ENCODE measurements at regions not wholly inside any gene's neighbourhood (a gene's known extent, or its start where the extent isn't known, plus 50 kb on each side); places are given as distances from the start of the nearest gene placed in this dataset.
A peak's percentile ranks its signal among the peaks of the same experiment; 100 is the strongest.
"Not testable (repeated sequence)": the region's sequence is repeated elsewhere in the genome, so short reads cannot be mapped to it uniquely, and the experiment has no call there.

DNA sequence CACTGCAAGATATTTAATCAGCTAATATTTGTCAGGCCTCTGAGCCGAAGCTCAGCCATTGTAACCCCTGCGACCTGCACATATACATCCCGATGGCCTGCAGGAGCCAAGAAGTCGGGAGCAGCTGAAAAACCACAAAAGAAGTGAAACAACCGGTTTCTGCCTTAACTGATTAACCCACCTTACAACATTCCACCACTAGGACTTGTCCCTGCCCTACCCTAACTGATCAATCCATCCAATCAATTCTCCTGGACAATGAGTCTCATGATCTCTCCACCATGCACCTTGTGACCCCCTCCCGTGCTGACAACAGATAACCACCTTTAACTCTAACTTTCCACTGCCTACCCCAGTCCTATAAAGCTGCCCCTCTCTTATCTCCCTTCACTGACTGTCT is 945.4 kb upstream of the GYPC start:
- no peak for DNase-seq (ENCODE audit: low spot score)

DNA sequence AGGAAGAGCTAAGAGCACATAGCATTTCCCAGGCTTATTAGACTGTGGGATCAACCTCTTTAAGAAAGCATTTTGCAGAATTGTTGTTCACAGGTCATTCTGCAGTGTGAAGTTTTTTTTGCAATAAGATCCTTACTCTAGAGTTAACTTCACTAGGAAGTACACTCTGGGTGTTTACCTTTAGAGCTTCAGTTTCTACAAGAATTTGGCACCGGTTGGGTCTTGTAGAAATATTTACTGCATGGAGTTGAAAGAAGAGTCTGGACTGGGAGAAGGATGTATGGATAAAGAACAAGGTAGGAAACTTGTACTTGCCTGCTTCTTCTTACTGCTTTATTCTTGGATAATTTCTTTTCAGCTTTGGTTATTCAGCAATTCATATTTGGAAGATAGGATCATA is 944.9 kb upstream of the GYPC start:
- DNase-seq (ENCODE audit: low spot score) = no peak

DNA sequence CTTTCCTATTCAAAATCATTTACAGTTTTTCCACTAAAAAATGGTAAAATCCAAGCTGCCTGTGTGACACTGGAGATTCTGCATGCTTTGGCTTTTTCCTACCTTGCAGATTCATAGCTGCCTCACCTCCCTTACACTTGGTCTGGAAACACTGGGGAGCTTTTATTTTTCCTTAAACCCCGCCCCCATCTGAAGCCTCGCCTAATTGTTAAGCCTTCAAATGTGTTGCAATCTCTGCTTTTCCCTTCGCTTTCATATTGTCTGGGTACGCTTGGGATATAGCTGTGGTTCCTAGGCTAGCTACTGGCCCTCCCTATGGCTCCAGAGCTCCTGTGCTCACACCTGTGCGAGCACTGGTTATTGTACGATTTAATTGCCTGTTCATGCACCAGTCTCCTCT is 942.4 kb upstream of the GYPC start:
- DNase-seq (ENCODE audit: low spot score) = no peak

DNA sequence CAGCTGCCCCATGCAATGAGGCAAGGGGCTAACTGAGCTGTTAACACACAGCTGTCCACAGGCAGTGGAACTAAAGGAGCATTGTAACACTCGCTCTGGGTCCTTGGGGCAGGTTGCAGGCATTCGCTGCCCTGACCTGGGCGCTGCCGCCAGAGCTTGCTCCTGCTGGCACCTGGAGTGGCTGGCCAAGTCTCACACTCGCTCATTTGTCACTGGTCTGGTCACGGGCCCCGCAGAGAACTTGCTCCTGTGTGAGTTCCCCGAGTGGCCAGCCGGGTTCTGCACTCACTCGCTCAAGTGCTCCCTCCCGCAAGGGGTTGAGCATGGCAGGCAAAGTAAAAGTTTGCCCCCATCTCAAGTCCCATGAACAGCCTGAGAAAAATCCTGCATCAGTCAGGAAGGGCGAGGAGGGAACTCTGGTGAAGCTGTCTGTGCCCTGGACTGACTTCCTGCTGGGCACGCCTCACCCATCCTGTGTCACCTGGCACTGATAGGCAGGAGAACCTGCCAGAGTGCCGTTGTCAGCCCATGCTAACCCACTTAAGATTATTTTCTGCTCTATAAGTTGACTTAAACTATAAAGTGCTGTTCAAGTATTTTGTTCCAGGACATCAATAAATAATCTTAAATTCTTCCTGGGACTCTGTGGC is 934.8 kb upstream of the GYPC start:
- DNase-seq (ENCODE audit: low spot score) = no peak

DNA sequence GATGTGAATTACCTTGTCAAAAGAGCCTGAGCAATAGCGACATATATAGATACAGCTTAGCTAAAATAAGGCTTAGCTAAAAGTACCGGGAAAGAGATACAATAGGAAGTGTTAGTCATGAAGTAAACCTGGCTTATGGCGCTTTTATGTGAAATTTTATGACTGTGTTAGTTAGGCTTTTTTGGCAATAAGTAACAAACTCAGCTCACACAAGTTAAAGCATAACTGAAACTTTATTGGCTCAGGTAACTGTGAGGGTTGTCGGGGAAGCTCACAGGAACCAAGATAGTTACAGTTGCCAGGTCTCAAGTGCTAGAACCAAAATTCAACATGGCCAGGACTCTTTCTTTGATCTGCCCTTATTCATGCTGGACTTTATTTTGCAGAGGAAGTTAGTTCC is 925.0 kb upstream of the GYPC start:
- DNase-seq (ENCODE audit: low spot score) = no peak

DNA sequence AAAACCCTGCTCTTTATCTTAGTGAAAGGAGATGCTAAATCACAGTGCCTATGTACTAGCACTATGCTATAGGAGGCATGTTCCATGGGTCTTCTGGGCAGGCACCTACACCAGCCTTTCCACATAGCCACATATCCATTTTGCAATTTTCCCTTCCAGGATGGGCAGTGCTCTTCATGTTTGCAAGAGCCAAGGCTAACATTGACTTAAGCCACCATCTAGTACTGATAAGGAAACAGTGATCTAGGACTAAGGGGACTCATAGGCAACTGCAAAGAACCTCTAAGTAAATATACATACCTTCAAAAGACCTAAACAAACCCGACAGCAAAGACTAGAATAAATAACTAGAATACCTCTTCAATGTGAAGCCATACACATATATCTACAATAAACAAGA is 919.7 kb upstream of the GYPC start:
- DNase-seq (ENCODE audit: low spot score) = no peak

DNA sequence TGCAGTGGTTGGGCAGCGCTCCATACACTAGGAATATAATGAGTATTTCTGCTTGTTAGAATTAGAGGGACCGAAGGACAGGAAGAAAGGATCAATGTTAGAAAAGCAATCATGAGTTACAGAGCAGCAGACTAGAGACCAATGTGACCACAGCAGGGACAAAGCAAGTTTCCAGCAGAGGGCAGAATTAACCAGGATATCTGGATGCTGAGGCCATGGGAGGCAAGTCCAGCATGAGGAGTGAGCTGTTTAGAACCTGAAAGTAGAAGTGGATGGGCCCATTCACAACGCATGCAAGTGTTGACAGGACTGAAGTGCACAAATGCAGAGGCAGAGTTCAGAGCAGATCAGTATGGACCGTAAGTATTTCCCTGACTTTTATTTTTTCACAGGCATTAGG is 910.4 kb upstream of the GYPC start:
- peak; percentile 84 for DNase-seq (ENCODE audit: low spot score)

DNA sequence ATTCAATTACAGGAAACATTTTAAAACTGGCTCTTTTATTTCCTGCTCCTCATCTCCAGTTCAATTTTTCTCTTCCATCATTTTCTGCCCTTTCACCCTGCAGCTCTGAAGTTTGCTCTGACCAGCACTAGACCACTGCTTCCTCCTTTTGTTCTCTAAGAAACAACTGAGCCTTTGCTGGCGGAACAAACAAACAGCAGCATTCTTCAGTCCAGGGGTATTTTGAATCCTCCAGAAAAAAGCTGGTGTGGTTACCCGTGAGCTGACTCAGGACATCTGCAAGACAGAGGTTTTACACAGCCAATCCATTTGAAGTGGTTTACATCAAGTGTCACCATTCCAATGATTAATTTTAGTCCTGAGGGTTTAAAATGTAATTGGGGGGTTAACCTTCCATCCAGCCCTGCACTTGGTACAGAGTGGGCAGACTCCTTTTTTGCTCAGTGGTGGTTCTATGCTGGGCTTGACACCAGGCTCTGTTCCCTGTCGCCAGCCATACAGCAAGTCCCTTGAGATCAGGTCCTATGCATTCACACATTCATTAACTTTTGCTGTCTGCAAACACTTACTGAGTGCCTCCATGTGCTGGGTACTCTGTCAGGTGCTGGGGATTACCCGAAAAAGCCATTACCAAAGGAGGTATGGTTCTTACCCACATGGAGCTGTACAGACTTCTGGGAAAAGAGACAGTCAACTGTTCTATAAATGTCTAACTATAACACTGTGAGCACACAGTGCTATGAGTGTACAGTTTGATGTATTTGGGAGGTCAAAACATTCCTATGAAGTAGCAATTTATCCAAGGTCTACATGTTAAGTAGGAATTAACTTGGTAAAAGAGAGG is 909.4 kb upstream of the GYPC start:
- no peak for DNase-seq (ENCODE audit: low spot score)

DNA sequence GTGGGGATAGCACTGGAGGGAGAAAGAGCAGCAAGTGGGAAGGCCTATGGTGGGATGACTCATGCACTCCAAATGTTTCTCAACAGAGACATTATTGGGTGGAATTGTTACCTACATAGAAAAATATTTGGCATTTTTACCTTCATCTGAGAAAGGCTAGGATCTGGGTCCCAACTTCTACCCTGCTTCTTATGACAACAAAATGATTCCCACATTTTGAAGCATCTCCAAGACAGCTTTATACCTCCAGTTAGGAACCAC is 908.9 kb upstream of the GYPC start:
- no peak for DNase-seq (ENCODE audit: low spot score)

DNA sequence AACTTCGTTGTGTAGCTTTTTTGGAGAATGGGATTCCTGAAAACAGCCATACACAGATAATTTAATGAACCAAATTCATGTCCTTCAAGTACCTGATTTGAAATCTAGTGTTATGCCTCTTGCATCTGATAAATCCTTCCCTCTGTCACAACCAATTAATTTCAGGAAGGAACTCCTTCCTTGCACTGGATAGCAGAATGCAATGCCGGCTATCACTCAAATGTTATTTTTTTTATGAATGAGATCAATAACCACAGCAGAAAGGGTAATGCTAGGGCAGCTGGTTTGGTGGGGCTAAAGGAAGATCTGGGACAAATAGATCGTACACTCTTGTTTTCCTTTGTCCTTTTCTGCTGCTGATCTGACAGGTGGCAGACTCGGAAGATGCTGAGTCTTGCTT is 899.5 kb upstream of the GYPC start:
- no peak for DNase-seq (ENCODE audit: low spot score)

DNA sequence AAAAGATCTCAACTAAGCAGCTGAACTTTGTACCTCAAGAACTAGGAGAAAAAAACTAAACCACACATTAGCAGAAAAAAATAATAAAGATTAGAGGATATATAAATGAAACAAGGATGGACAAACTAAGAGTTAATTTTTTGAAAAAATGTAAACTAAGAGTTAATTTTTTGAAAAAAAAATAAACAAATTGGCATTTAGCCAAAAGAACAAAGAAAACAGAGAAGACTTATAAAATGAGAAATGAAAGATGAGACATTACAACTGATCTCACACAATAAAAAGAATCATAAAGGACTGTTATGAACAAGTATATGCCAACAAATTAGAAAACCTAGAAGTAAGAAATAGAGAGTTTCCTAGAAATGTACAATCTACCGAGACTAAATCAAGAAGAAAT is 859.2 kb upstream of the GYPC start:
- DNase-seq (ENCODE audit: low spot score) = no peak

DNA sequence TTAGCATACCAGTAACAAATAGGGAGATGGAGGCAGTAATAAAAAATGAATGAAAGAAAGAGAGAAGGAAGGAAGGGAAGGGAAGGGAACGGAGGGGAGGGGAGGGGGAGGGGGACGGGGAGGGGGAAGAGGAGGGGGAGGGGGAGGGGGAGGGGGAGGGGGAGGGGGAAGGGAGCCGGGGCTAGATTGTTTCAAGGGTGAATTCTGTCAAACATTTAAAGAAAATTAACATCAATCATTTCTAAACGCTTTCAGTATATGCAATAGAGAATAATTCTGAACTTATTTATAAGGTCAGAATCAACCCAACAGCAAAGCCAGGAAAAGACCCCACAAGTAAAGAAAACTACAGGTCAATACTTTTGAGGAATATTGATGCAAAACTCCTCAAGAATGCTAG is 858.8 kb upstream of the GYPC start:
- no peak for DNase-seq (ENCODE audit: low spot score)

DNA sequence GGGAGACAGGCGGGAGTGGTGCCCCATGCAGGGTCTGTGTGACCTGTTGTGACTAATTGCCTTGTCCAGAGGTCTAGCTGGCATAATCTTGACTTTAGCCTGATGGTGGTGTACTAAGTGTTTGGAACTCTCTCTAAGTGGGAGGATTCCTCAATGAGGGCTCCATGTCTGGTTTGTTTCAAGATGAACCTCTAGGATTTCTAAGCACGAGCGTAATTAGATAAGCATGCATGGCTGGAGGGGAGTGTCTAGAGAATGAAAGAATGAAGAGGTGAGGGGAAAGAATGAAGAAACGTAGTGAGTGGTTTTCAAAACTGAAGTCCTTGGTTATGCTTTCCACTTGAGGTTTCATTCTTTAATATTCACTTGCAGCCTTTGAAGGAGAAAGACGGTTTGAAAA is 833.2 kb upstream of the GYPC start:
- no peak for DNase-seq (ENCODE audit: low spot score)

DNA sequence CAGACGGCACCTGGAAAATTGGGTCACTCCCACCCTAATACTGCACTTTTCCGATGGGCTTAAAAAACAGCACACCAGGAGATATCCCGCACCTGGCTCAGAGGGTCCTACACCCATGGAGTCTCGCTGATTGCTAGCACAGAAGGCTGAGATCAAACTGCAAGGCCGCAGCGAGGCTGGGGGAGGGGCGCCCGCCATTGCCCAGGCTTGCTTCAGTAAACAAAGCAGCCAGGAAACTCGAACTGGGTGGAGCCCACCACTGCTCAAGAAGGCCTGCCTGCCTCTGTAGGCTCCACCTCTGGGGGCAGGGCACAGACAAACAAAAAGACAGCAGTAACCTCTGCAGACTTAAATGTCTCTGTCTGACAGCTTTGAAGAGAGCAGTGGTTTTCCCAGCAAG is 830.2 kb upstream of the GYPC start:
- DNase-seq (ENCODE audit: low spot score) = not testable (repeated sequence)

DNA sequence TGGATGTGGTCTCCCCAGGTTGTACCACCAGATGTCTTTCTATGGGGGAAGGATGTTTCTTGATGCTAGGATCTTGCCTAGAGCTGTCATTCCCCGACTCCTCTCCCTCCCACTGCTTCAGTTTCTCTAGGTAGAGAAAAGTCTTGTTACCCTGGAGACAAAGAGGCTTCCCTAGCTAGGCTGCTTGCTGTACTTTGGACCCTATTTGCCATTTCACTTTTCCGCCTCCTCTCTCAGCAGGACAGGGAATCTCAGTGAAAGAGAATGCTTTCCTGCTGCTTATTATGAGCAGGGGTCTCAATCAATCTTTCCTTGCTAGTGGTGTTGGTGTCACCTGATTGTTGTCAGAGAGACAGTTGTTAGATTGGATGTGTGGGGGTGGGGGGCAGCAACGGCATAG is 818.8 kb upstream of the GYPC start:
- DNase-seq (ENCODE audit: low spot score) = no peak

DNA sequence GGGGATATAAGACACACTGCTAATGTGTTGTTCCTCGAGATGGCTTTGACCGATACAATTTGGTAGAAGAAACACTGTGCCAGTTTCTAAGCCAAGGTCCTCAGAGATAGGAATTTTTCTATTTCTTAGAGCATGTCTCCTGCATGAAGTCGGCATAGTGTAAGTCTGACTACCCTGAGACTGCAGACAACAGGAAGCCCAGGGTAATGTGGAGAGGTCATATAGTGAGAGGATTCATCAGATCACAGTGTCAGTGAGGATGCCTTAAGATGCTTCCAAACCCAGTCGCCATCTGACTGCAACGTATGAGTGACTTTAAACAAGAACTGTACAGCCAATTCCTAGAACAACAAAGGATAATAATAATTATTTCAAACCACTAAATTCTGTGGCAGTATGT is 818.3 kb upstream of the GYPC start:
- DNase-seq (ENCODE audit: low spot score) = no peak

DNA sequence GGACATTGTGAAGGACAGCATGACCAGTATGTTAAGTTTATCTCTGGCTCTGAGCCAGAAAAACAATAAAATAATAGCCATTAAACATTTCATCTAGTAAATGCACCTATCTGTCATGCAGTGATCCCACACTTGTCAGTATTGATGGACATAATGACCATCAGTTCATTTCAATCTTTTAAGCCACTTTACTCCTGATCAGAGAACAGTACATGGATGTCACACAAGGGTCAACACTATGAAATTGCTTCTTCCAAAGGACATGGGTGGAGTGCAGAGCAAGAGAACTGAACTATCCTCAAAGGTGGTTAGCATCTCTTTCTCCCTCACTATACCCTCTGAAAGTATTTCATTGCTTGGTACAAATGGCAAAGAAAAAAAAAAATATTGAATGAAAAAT is 816.0 kb upstream of the GYPC start:
- no peak for DNase-seq (ENCODE audit: low spot score)

DNA sequence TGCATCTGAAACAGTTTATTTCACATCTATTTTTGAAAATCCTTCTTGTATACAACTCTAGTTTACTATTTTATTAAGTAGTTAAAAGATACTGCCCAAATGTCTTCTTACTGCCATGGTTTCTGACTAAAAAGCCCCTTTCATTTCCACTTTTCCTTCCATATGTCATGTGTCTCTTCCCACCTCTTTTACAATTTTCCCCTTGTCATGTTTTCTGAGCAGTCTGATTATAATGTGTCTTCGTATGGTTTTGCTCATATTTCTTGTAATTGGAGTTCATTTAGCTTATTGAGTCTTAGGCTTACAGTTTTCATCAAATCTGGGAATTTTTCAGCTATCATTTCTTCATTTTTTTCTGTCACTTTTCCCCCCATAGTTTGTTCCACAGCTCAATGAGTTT is 813.9 kb upstream of the GYPC start:
- no peak for DNase-seq (ENCODE audit: low spot score)

DNA sequence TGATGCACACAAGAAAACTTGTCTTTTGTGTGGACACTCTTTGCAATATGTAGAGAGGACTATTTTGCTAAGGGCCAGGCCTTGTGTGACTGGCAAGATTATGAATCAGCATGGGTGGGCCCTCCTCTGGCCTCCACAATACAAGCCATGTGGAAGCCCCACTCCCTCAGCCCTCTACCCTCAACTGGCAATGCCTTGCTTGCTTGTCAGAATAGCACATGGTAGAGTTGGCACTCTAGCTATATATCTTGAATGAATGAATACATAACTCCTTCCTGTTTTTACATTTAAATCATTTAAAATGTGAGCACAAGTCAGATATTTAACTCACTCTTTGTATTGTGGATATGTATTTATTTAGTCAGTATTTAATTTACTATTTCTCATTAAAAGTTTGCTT is 805.4 kb upstream of the GYPC start:
- DNase-seq (ENCODE audit: low spot score) = no peak

DNA sequence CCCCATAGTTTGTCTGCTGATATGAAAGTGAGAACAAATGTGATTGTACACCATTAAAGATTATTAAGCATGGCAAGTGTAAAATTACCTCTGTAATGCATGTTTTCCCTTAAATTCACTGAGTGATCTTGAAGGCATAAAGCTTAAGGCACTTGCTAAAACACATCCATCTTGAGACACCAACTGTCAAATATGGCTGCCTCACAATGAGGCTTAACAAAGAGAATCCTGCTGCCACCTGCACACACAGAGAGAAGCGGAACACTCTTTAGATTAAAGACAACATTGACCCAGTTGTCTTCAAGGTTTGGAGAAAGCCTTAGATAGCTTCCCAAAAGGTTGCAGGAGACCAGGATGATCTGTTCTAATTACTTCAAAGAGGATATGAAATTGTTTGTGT is 803.6 kb upstream of the GYPC start:
- DNase-seq (ENCODE audit: low spot score) = no peak

DNA sequence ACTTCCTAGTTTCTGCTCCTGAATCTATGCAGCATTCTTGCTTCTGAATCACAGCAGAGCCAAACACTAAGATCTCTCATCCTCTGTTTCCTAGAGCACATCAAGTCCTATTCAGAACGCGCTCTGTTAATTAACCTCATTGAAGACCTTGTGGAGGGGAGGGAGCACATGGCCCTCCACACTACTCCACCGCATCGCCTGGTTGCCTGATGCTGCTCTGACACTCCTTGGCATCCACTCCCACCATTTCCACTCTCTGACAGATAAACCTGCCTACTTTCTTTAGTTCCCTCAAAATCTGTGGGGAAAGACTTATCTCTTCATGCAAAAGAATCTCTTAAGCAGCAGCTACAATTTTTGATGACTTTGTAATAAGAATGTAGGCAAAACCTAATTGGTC is 802.3 kb upstream of the GYPC start:
- no peak for DNase-seq (ENCODE audit: low spot score)

DNA sequence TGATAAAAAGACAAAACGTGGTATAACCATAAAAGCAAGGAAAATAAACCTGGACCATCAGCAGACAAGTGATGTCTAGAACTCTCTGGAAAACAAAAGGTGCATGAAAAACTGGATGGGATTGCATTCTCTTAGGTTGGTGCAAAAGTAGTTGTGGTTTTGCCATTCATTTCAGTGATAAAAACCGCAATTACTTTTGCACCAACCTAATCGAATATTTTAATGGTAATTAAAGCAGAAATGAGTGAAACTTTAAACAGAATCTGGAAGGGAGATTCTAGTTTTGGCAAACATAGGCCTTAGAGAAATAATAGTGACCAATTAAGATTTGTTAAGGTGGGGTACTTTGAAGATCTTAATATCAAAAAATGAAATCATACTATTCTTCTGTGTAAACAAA is 800.8 kb upstream of the GYPC start:
- no peak for DNase-seq (ENCODE audit: low spot score)

DNA sequence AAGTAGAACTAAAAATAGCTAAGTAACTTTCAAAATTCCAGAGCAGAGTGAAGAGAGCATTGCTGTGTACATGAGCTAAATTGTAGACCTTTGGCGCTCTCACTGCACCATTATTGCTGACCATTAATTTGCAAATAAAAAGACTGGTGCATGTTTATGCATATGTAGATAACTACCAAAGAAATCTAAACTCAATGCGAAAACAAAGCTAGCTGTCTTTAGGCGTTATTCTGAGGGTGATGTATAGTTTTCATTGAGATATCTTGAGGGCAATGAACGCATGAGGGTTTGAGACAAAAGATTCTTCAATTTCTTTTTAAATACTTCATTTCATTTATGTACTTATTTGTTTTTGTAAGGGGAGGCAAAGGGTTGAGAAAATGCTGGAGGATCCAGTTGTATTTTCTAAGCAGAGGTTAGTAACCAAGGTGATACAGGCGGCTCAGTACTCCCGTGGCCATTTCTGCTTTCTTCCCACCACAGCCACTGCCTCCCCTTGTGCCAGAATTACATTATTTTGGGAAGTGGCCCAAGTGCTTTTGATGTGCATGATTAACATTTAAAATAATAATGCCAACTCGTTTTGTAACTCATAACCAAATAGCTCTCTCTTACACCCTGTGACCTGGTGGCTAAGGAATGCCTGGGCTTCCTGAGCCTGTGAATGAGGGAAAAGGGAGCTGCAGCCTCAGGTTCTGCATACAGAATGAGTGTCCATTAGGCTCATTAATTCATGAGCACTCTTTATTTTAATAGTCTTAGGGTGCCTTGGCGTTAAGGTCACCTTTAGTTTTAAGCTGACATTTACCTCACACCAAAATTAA is 797.8 kb upstream of the GYPC start:
- no peak for DNase-seq (ENCODE audit: low spot score)

Measured in Ammon's horn (tissue), 1 donor.